Thyroid gland (tissue), 4 donors: ENCODE measurements at regions not wholly inside any gene's neighbourhood (a gene's known extent, or its start where the extent isn't known, plus 50 kb on each side); places are given as distances from the start of the nearest gene placed in this dataset.

ENCODE experiments used
- DNase-seq, 2 donors: peaks; one replicate each; pipeline ENCODE4 v3.0.0-alpha.2; 2019
- H3K27ac ChIP-seq, 3 donors: fragments of 200-600 bp; sonication (generic); 1 replicate in 2 of 3; 2 replicates in 1 of 3; pipeline ENCODE4 v1.5.1; 2016 to 2019; ENCODE audit warnings: mild to moderate bottlenecking in 1 of 3, moderate library complexity in 1 of 3
- H3K27me3 ChIP-seq: fragments of 200-600 bp; sonication (generic); one replicate; pipeline ENCODE4 v1.5.1; 2019
- H3K36me3 ChIP-seq, 2 donors: fragments of 200-600 bp; sonication (generic); one replicate each; pipeline ENCODE4 v1.5.1; 2016 to 2019
- H3K4me1 ChIP-seq, 2 donors: fragments of 200-600 bp; sonication (generic); one replicate each; pipeline ENCODE4 v1.5.1; 2017 to 2019
- H3K4me3 ChIP-seq, 3 donors: fragments of 200-600 bp; sonication (generic); replicated peaks in 1 of 3; 1 replicate in 2 of 3; 2 replicates in 1 of 3; pipeline ENCODE4 v1.5.1; 2016; ENCODE audit warnings: mild to moderate bottlenecking in 1 of 3
- H3K9me3 ChIP-seq: fragments of 200-600 bp; sonication (generic); one replicate; pipeline ENCODE4 v1.5.1; 2017
- CTCF ChIP-seq, 6 experiments: fragments of 200-600 bp in 3 of 6; fragments of 450-650 bp in 3 of 6; sonication (generic) in 3 of 6; IDR thresholded peaks; one replicate each; pipeline ENCODE4 v1.5.1; 2016 to 2019; ENCODE audit warnings: antibody characterized with exemption in 6 of 6, mild to moderate bottlenecking in 2 of 6, inconsistent platforms in 1 of 6, moderate library complexity in 1 of 6
- POLR2A ChIP-seq, 2 donors: fragments of 450-650 bp; IDR thresholded peaks; one replicate each; pipeline ENCODE4 v1.6.1; 2017; ENCODE audit warnings: antibody characterized with exemption in 2 of 2, mild to moderate bottlenecking in 2 of 2, moderate library complexity in 1 of 2
- WGBS, 2 donors: methylation state at CpG; one replicate each; pipeline ENCODE4 v1.1.5; 2017; 5-methylcytosine and 5-hydroxymethylcytosine counted together
- intact Hi-C: fragments of 100-400 bp; cut with DNase I; formaldehyde crosslinking; loops from one replicate; pipeline ENCODE4 v1.15.1; 2023

- Histone ChIP-seq H3K27ac (no peak overlapping the region), H3K4me3 (no peak overlapping the region), H3K36me3 (no peaks in the 10 kb centered on the region), H3K4me1 (no peaks in the 10 kb centered on the region), H3K27me3 (no peaks in the 10 kb centered on the region), H3K9me3 (no peaks in the 10 kb centered on the region)
- DNase-seq = no peak
- intact Hi-C loops = no loop called here
- WGBS, 2 donors = 70 to 80% methylated on average over 5 of the region's 5 CpGs
- TF ChIP-seq POLR2A (IDR thresholded peaks at IDR 0.05) (no peak), CTCF (IDR thresholded peaks at IDR 0.05) (no peak)
These were observed 79.3 kb upstream of the TENM4 start for GRCh38 chr11:79520086-79520485.

- Histone ChIP-seq H3K27me3 (no peaks in the 10 kb centered on the region), H3K36me3 (no peaks in the 10 kb centered on the region), H3K4me1 (no peaks in the 10 kb centered on the region), H3K9me3 (no peaks in the 10 kb centered on the region), H3K4me3 (no peak overlapping the region), H3K27ac (no peak overlapping the region)
- TF ChIP-seq POLR2A (IDR thresholded peaks at IDR 0.05) (no peak), CTCF (IDR thresholded peaks at IDR 0.05) (no peak)
- 15 to 28% methylated on average over 1 of the region's 1 CpG for WGBS, 2 donors
- intact Hi-C loops = no loop called here
- no peak for DNase-seq
These were observed 75.0 kb upstream of the TENM4 start for GRCh38 chr11:79515781-79516180.

- Histone ChIP-seq H3K27ac (no peak overlapping the region), H3K9me3 (no peaks in the 10 kb centered on the region), H3K4me3 (no peak overlapping the region), H3K27me3 (no peaks in the 10 kb centered on the region), H3K36me3 (no peaks in the 10 kb centered on the region), H3K4me1 (no peaks in the 10 kb centered on the region)
- intact Hi-C loops = no loop called here
- WGBS, 2 donors = 85 to 92% methylated on average over 2 of the region's 2 CpGs
- TF ChIP-seq POLR2A (IDR thresholded peaks at IDR 0.05) (no peak), CTCF (IDR thresholded peaks at IDR 0.05) (no peak)
- no peak for DNase-seq
These were observed 73.9 kb upstream of the TENM4 start for GRCh38 chr11:79514695-79515094.

DNA sequence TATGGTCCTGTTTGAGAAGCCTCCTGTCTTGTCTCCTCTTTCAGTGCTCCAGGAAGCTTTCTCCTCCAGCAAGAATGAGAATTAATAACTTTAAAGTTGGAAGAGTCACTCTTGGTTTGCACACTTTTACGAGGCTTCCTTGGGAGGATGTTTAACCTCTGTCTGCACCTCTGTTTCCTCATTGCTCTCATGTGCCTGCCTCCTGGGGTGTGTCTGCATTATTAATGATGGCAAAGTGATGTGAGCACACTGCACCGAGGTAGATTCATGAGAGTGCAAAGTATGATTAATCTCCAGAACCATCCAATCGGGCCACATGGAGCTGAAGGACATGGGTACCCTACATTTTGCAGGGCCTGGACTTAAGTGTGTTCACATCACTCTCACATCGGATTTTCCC, 73.5 kb upstream of the TENM4 start:
- H3K4me3 ChIP-seq = no peak overlapping the region
- no peak overlapping the region for H3K27ac ChIP-seq
- WGBS, 2 donors = 65 to 75% methylated on average over 4 of the region's 4 CpGs
- no peak for TF ChIP-seq CTCF (IDR thresholded peaks at IDR 0.05)
- no peak for TF ChIP-seq POLR2A (IDR thresholded peaks at IDR 0.05)
- no peaks in the 10 kb centered on the region for H3K27me3 ChIP-seq
- H3K4me1 ChIP-seq = no peaks in the 10 kb centered on the region
- no peaks in the 10 kb centered on the region for H3K9me3 ChIP-seq
- no peak for DNase-seq
- no peaks in the 10 kb centered on the region for H3K36me3 ChIP-seq
- intact Hi-C loops = no loop called here

DNA sequence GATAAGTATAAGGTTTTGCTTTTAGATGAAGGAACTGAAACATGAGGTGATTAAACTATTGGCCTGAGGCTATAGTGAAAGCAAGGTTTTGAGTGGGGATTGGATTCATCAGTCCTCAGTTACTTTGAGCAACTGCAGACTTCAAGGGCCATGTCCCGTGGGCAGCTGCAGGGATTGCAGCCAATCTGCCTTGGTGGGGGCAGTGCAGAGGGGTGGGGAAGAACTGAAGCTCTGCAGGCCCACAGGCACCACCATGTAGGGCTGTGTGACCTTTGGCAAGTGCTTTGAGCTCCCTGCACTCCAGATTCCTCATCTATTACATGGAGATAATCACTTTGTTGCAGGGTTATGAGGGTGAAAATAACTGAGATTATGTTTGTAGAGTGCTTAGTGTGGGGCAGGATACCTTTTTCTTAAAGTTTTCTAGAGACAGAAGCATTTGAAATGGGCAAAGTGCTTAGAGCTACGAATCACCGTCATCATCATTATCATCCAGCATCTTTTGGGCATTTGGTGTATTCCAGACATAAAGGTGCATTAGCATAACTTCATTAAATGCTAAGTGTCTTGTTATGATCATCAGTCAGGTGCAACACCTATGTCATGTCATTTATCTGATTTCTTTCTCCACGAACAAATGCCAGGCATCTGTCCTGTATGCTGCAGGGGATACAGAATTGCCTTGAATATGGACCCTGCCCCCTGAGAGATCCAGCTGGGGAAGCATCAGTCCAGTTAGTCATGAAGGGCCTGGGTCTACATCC, 72.1 kb upstream of the TENM4 start:
- Histone ChIP-seq H3K36me3 (no peaks in the 10 kb centered on the region), H3K27me3 (no peaks in the 10 kb centered on the region), H3K27ac (no peak overlapping the region), H3K4me3 (no peak overlapping the region), H3K4me1 (no peaks in the 10 kb centered on the region), H3K9me3 (no peaks in the 10 kb centered on the region)
- intact Hi-C loops = no loop called here
- 75 to 76% methylated on average over 4 of the region's 4 CpGs for whole genome bisulfite sequencing, 2 donors
- no peak for TF ChIP-seq CTCF (IDR thresholded peaks at IDR 0.05)
- TF ChIP-seq POLR2A (IDR thresholded peaks at IDR 0.05) = no peak
- no peak for DNase-seq
